Right atrium auricular region (tissue), 2 donors: ENCODE measurements at regions not wholly inside any gene's neighbourhood (a gene's known extent, or its start where the extent isn't known, plus 50 kb on each side); places are given as distances from the start of the nearest gene placed in this dataset.

ENCODE experiments used
- DNase-seq: peaks from one replicate; pipeline ENCODE4 v3.0.0-alpha.2; 2019; ENCODE audit warnings: low spot score
- H3K27ac ChIP-seq, 2 donors: fragments of 200-600 bp; sonication (generic); 1 replicate in 1 of 2; 2 replicates in 1 of 2; pipeline ENCODE4 v1.5.1; 2016 to 2019
- H3K27me3 ChIP-seq, 2 donors: fragments of 200-600 bp; sonication (generic); one replicate each; pipeline versions ENCODE4 v1.5.1 to v1.6.0; 2017 to 2019
- H3K36me3 ChIP-seq: fragments of 200-600 bp; sonication (generic); one replicate; pipeline ENCODE4 v1.5.1; 2016
- H3K4me1 ChIP-seq, 2 donors: fragments of 200-600 bp; sonication (generic); one replicate each; pipeline versions ENCODE4 v1.5.1 to v1.6.0; 2017 to 2019
- H3K4me3 ChIP-seq, 2 donors: fragments of 200-600 bp; sonication (generic); 1 replicate in 1 of 2; 2 replicates in 1 of 2; pipeline ENCODE4 v1.5.1; 2017 to 2019; ENCODE audit warnings: mild to moderate bottlenecking in 1 of 2, moderate library complexity in 1 of 2
- H3K9me3 ChIP-seq, 2 donors: fragments of 200-600 bp; sonication (generic); one replicate each; pipeline ENCODE4 v1.5.1; 2019
- TF ChIP-seq, protein P1 (sequence below), 2 donors: fragments of 200-600 bp; sonication (generic); IDR thresholded peaks; one replicate each; pipeline ENCODE4 v1.5.1; 2019; ENCODE audit warnings: antibody characterized with exemption in 2 of 2

DNA sequence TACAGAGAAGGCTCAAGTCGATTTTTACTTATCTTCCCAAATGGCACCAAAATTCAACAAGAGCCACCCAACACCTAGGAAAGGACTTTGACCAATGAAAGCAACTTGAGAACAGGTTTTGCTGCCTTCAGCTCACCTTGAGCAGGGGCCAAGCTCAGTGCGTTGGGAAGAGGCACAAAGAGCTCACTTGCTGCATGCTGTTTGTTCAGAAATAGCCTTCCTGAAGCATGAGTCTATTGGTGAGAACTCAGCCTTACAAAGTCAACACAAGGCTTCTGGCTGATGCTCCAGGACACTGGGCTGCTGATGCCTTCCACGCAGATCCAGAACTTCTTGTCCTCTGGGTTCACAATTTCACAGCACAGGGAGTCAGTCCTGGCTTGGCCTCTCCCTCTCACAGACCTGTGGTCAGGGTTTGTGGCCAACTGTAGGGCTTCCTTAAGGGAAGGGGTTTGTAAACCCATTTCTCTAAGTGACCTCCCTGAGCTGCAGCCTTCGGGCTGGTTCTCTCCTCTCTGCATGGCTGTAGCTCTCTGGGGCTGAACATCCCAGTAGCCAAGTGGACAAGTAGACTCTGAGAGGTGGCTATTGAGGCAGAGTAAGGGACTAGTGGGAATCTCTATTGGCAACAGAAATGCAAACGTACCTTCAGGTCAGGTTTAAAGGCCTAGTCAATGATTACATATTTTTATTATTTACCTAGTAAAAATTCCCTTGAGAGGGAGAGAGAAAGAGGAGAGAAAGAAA is 124.7 kb upstream of the GATA6 start:
- TF ChIP-seq, protein P1, sequence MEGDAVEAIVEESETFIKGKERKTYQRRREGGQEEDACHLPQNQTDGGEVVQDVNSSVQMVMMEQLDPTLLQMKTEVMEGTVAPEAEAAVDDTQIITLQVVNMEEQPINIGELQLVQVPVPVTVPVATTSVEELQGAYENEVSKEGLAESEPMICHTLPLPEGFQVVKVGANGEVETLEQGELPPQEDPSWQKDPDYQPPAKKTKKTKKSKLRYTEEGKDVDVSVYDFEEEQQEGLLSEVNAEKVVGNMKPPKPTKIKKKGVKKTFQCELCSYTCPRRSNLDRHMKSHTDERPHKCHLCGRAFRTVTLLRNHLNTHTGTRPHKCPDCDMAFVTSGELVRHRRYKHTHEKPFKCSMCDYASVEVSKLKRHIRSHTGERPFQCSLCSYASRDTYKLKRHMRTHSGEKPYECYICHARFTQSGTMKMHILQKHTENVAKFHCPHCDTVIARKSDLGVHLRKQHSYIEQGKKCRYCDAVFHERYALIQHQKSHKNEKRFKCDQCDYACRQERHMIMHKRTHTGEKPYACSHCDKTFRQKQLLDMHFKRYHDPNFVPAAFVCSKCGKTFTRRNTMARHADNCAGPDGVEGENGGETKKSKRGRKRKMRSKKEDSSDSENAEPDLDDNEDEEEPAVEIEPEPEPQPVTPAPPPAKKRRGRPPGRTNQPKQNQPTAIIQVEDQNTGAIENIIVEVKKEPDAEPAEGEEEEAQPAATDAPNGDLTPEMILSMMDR (IDR thresholded peaks at IDR 0.05), result no peak

DNA sequence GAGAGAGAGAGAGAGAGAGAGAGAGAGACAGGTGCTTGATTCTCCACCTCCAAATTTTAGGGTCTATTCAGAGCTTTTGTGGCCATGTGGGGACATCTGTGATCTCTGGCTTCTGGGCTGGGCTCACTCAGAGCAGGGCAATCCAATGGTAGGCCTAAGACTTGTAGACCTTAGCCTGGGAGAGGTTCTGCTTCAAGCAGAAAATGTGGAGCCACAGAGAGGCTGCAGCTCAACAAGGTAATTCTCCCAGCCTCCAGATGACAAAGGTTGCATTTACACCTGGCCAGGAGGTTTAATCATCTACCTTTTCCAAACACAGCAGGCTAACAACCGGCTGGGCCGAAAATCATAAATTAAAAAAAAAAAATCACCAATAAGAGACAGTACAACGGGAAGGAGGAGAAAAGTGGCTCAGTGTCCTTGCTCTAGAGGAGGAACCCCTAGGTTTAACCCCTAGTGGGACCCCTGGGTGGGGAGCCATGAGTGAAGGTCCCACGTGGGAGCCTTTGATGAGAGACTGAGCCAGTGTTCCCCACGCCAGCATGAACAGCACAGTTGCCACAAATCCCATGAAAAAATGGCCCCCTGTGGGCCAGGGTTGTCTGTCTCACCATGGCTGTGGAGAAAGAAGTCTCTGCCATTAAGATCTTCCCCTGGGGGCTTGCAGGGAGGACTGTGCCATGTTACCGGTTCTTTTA is 124.0 kb upstream of the GATA6 start:
- H3K27ac ChIP-seq, result no peak overlapping the region
- H3K36me3 ChIP-seq, result no peaks in the 10 kb centered on the region
- H3K4me1 ChIP-seq, result no peaks in the 10 kb centered on the region
- H3K4me3 ChIP-seq, result no peak overlapping the region
- TF ChIP-seq, protein P1 (IDR thresholded peaks at IDR 0.05), result no peak
- H3K9me3 ChIP-seq, result no peaks in the 10 kb centered on the region
- no peak for DNase-seq
- H3K27me3 ChIP-seq, result no peaks in the 10 kb centered on the region

More for the DNA sequence above, 124.7 kb upstream of the GATA6 start:
- Histone ChIP-seq H3K4me1 (no peaks in the 10 kb centered on the region), H3K27ac (no peak overlapping the region), H3K36me3 (no peaks in the 10 kb centered on the region), H3K4me3 (no peak overlapping the region), H3K9me3 (no peaks in the 10 kb centered on the region), H3K27me3 (no peaks in the 10 kb centered on the region)
- DNase-seq, result no peak

DNA sequence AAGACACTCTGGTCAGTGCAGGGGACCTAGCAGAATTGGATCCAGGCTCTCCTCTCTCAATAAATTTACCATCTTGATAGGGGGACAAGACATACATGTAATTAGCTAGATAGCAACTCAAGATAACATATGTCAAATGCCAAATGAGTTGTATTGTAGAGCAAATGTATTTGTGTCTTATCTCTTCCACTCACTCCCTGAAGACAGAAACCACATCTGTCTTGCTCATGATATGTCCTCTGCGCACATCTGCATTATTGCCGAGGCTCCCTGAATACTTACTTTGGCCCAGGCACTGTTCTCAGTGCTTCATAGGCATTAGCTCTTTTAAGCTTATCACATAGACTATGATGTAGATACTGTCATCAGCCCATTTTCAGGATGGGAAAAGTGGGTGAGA is 122.9 kb upstream of the GATA6 start:
- H3K27ac ChIP-seq, result no peak overlapping the region
- no peaks in the 10 kb centered on the region for H3K9me3 ChIP-seq
- no peak overlapping the region for H3K4me3 ChIP-seq
- TF ChIP-seq, protein P1 (IDR thresholded peaks at IDR 0.05), result no peak
- H3K36me3 ChIP-seq, result no peaks in the 10 kb centered on the region
- no peak for DNase-seq
- H3K27me3 ChIP-seq, result no peaks in the 10 kb centered on the region
- H3K4me1 ChIP-seq, result no peaks in the 10 kb centered on the region

DNA sequence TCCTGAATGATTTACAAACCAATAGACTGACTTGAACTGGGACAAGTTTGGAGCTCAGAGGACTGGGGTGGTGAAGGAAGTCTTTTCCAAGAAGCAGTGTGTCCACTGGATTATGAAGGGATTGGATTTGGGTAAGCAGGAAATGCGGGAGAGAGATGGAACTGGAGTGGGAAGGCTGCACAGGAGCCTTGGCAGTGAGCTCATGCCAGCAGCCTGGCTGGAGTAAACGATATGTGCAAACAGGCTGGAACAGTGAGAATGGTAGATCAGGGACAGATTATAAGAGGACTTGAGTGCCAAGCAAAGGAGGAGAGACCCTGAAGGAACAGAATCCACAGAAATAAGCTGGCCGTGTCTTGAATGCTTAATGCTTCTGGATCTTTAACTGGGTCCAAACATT is 121.9 kb upstream of the GATA6 start:
- TF ChIP-seq, protein P1 (IDR thresholded peaks at IDR 0.05), result no peak
- Histone ChIP-seq H3K36me3 (no peaks in the 10 kb centered on the region), H3K4me3 (no peak overlapping the region), H3K27me3 (no peaks in the 10 kb centered on the region), H3K9me3 (no peaks in the 10 kb centered on the region), H3K4me1 (no peaks in the 10 kb centered on the region), H3K27ac (no peak overlapping the region)
- no peak for DNase-seq

DNA sequence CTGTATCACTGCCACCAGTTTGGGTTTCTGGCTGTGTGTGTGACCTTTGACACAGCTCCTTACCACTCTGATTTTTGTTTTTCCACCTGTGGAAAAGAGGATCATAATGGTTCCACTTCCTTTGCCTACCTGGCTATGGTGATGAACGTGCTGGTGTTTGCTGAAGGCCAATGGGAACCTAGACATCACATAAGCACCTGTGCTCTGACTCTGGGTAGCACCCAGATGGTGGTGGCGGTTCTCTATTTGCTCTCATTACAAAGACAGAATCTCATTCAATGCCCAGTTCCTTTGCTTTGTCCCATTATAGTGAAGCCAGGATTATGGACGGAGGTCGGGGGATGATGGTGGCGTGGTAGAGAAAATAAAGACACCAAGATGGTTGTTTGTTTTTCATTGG is 121.2 kb upstream of the GATA6 start:
- Histone ChIP-seq H3K27ac (no peak overlapping the region), H3K4me1 (no peaks in the 10 kb centered on the region), H3K9me3 (no peaks in the 10 kb centered on the region), H3K27me3 (no peaks in the 10 kb centered on the region), H3K36me3 (no peaks in the 10 kb centered on the region), H3K4me3 (no peak overlapping the region)
- TF ChIP-seq, protein P1 (IDR thresholded peaks at IDR 0.05), result no peak
- DNase-seq, result no peak
